Hematopoietic multipotent progenitor cell treated with erythropoietin and hydrocortisone succinate and interleukin-3 and kit ligand, for 4 days (in vitro differentiated cells): ENCODE measurements at regions not wholly inside any gene's neighbourhood (a gene's known extent, or its start where the extent isn't known, plus 50 kb on each side); places are given as distances from the start of the nearest gene placed in this dataset.
"Not testable (repeated sequence)": the region's sequence is repeated elsewhere in the genome, so short reads cannot be mapped to it uniquely, and the experiment has no call there.

Source experiments
- DNase-seq: peaks from one replicate; pipeline ENCODE4 v3.0.0-alpha.2; 2015

DNA sequence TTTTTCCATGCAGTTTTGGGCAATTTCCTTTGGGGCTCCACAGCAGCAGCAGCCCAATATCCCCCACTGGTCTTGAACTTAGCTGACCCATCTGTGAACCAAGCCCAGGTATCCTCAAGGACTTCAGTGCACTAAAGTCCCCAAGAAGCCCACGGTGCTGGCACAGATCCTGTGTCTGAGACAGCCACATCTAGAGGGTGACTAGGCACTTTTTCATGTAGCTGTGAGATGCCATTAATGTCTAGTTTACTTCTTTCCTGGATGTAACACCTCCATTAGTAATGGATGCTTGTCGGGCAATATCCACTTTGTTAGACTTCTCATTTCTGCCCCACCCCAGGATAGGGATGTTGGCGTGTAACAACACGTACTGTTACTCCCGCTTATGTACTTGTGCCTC lies 117.9 kb downstream of the GPCPD1 start:
- DNase-seq: peak; percentile 52

DNA sequence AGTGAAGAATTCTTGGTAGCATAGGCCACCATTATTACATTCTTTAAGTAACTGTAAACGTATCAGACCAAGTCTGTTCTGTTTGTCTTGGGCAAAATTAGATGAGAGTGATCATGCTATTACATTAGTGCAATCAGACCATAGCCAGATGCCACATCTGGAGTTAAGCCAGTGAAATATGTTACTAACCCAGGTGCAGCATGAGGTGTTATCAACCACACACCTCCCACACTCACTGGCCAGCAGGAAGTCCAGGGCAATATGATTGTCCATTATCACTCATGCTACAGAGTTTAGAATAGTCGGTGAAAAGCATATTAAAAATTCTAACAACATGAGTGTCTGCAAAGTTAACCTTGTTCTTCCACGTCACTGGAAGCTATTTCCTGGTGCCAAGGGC lies 119.4 kb downstream of the GPCPD1 start:
- DNase-seq: peak; percentile 67

- peak; percentile 85 for DNase-seq
Observed at GRCh38 chr20:5489601-5490000, 121.2 kb downstream of the GPCPD1 start.

DNA sequence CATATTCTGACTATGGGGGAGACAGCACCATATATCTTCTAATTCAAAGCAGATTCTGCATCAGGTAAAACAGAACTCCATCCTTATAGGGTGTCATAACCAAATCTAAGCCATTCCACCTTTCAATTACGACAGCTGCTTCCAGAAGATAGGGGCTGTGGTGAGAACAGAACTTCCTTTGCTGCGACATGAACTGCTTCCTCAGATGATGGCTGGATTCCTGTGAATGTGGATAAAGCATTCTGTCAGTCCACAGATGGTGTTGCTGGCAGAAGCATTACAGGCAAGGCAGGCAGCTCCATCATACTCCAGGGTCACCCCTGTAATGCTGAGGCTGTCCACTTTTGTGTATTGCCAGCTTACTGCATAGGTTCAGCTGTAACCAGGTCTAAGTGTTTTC lies 122.0 kb downstream of the GPCPD1 start:
- peak; percentile 95 for DNase-seq

- peak; percentile 26 for DNase-seq
Observed at GRCh38 chr20:5486377-5487054, 124.3 kb downstream of the GPCPD1 start.

- no peak for DNase-seq
Observed at GRCh38 chr20:5484926-5485325, 125.9 kb downstream of the GPCPD1 start.

DNA sequence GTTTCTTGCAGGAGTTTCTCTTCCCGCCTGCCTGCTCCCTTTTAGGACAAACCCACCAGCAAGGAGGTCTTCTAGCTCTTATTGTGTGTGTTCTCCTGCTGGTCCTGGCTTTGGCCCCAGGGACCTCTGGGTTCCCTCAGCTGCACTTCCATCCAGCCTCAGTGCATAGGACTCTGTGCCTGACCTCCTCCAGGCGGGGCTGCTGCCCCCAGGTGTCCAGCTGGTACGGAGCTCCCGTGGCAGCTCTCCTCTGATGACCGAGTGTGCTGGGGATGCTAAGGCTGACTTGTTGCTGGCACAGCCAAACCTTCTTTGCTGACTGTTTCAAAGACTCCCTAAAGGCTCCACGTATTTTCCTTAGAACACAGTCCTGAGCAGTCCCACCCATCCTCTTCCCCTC lies 126.5 kb downstream of the GPCPD1 start:
- no peak for DNase-seq

- no peak for DNase-seq
Observed at GRCh38 chr20:5482791-5483190, 128.0 kb downstream of the GPCPD1 start.

DNA sequence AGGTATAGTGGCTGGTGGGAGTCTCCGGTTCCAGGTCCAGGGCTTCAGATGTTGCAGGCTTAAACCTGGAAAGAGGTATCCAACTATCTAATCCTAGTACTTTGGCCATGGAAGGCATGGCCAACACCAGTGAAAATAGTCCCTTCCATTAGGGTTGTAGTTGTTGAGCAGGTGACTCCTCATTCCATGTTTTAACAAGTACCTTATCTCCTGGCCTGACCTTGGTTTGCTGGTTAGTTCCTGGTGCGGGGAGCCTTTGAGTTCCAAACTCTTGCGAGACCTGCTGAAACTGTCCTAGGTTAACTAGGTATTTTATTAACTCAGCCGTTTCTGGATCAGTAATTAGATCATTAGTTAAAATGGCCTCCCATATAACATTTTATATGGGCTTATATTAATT lies 128.9 kb downstream of the GPCPD1 start:
- no peak for DNase-seq

GRCh38 chr20:5480824-5481600 lies 129.8 kb downstream of the GPCPD1 start:
- DNase-seq: no peak

- DNase-seq: peak; percentile 87
Observed at GRCh38 chr20:5474646-5475550, 135.9 kb downstream of the GPCPD1 start.

DNA sequence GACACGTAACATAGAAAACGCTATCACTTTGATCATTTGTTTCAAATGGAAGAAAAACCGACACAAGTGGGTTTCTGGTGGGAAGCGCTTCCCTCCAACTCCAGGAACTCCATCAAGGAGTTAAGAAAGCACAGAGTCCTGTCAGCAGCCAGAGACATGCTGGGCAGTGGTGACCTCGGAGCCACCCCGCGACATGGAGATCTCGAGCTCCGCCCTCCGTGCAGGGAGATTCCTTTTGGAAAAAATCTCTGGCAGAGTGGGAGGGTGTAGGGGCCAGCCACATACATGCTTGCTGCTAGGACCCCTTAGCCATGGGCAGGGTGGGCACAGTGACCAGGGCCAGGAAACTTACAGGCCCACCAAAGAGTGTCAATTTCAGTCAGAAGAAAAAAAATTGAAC lies 138.9 kb downstream of the GPCPD1 start:
- not testable (repeated sequence) for DNase-seq

DNA sequence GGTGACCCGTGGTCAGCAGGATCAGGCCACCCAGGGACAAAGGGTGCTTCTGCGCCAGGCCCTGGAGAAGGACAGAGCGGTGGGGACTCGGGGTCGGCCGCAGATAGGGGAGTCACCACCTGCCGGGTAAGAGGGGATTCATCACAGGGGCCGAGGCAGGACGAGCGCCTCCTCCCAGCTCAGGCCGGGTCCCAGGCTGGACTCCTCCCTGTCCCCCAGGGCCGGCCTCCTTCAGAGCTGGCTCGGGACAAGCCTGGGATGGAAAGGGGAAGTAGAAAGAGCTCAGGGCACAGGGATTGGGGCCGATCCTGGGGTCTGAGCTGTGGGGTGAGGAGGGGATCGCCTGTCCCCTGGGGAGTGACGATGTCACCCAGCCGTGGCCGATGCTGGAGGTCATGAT lies 139.4 kb downstream of the GPCPD1 start:
- DNase-seq: no peak

DNA sequence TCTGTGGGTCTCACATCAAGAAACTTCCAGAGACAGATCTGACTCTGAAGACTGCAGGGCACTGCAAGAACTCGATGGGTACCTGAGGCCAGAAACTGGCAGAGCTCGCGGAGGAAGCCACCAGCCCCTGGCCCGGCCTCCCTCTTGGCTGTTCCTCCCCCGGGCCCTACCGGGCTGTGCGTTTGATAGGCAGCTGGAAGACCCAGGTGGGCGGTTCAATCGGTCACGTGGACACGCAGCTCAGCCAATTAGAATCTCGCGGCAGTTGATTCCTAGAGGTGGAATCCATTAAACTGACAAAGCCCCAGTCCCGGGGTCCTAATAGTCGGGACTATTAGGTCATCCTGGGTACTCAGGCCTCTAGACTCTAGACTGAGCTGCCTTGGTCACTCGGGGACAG lies 139.9 kb downstream of the GPCPD1 start:
- no peak for DNase-seq

- no peak for DNase-seq
Observed at GRCh38 chr20:5470458-5470857, 140.3 kb downstream of the GPCPD1 start.

DNA sequence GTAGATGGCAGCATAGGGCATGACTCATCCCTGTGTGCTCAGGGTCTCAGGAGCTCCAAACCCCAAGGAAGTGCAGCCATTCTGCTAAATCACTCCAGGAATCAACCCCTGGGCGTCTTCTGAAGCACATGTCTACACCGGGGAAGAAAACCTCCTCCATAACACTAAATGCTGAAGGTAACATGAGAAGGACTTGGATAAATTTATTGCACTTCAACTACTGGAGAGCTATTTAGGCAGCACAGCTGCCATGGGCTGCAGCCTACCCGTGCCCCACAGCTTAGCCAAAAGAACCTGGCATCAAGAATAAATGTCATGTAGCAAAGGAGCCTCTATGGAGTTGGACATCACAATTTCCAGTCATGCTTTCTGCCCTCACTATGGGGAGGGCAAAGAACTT lies 141.7 kb downstream of the GPCPD1 start:
- no peak for DNase-seq

DNA sequence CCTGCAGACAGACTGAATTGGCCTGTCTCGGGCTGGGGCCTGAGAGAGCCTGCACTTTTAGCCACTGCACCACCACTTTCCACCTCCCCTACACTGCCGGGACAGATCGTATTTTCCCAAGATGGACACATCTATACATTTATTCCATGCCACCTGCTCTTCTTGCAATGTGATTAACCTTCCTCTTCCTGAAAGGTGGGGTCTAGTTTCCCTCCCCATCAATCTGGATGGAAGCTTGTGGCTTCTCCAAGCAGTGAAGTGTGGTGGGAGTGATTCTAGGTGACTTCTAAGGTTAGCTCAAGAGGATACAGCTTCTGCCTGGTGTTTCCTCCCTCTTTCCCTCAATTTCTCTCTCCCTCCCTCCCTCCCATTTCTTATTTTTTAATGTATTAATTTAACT lies 143.7 kb downstream of the GPCPD1 start:
- no peak for DNase-seq

- DNase-seq: no peak
Observed at GRCh38 chr20:5465604-5465927, 145.2 kb downstream of the GPCPD1 start.

DNA sequence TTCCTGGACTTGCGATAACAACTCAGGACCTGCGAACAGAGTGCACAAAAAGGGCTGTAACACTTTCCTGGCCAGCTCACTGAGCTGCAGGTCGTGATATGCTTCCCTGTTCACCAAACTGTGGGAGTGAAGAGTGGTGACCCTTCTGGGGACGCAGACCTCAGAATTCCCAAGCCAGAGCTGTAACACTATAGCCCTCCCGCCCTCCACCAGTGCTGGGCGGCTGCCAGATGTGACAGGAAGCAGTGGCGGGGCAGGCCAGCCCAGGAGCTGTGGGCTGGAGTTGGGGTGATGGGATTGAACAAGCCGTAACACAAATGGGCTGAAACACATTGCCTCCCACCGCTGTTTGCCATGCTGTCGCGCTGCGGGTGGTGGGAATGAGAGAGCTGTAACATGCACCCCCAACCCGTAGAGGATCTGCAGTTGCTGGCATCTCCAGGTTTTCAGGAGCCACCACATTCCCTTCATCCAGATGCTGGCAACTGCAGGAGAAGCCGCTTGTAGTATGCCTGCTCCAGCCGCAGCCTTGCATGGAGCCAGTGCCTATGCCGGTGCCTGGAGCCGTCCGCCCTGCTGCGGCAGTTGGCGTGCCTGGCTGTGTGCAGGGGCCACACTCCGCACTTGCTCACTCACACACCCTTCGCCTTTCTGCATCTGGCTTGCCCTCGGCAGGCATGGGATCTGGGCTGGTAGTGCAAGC lies 145.8 kb downstream of the GPCPD1 start:
- DNase-seq: peak; percentile 34

GRCh38 chr20:5463007-5463686 lies 146.4 kb upstream of the PROKR2 start:
- no peak for DNase-seq

DNA sequence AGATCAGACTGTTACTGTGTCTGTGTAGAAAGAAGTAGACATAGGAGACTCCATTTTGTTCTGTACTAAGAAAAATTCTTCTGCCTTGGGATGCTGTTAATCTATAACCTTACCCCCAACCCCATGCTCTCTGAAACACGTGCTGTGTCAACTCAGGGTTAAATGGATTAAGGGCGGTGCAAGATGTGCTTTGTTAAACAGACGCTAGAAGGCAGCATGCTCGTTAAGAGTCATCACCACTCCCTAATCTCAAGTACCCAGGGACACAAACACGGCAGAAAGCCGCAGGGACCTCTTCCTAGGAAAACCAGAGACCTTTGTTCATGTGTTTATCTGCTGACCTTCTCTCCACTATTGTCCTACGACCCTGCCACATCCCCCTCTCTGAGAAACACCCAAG lies 137.0 kb upstream of the PROKR2 start:
- peak; percentile 59 for DNase-seq

DNA sequence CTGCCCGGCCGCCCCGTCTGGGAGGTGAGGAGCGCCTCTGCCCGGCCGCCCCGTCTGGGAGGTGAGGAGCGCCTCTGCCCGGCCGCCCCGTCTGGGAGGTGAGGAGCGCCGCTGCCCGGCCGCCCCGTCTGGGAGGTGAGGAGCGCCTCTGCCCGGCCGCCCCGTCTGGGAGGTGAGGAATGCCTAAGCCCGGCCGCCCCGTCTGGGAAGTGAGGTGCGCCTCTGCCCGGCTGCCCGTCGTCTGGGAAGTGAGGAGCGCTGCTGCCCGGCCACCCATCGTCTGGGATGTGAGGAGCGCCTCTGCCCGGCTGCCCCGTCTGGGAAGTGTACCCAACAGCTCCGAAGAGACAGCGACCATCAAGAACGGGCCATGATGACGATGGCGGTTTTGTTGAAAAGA lies 136.6 kb upstream of the PROKR2 start:
- not testable (repeated sequence) for DNase-seq
